SK-N-DZ (cell line): ENCODE measurements at regions not wholly inside any gene's neighbourhood (a gene's known extent, or its start where the extent isn't known, plus 50 kb on each side); places are given as distances from the start of the nearest gene placed in this dataset.
"Not testable (repeated sequence)": the region's sequence is repeated elsewhere in the genome, so short reads cannot be mapped to it uniquely, and the experiment has no call there.

Experiments
- DNase-seq: peaks from one replicate; pipeline ENCODE4 v3.0.0-alpha.2; 2015; ENCODE audit warnings: low spot score

GRCh38 chr11:69205743-69206612, 50.2 kb downstream of the SMIM38 start:
- DNase-seq = no peak

GRCh38 chr11:69206613-69206965, 50.9 kb downstream of the SMIM38 start:
- not testable (repeated sequence) for DNase-seq

- no peak for DNase-seq
Measured at GRCh38 chr11:69207165-69207889, 51.6 kb downstream of the SMIM38 start.

GRCh38 chr11:69208190-69209037, 52.7 kb downstream of the SMIM38 start:
- DNase-seq = no peak

- DNase-seq = no peak
Measured at GRCh38 chr11:69209038-69209350, 53.3 kb downstream of the SMIM38 start.

GRCh38 chr11:69209421-69210309, 53.9 kb downstream of the SMIM38 start:
- no peak for DNase-seq

- DNase-seq = no peak
Measured at GRCh38 chr11:69210310-69211035, 54.7 kb downstream of the SMIM38 start.

- no peak for DNase-seq
Measured at GRCh38 chr11:69211540-69211919, 55.8 kb downstream of the SMIM38 start.

- DNase-seq = peak; percentile 76
Measured at GRCh38 chr11:69211920-69212797, 56.4 kb downstream of the SMIM38 start.

GRCh38 chr11:69212798-69213110, 57.0 kb downstream of the SMIM38 start:
- DNase-seq = no peak

GRCh38 chr11:69213316-69213715, 57.6 kb downstream of the SMIM38 start:
- no peak for DNase-seq

- no peak for DNase-seq
Measured at GRCh38 chr11:69213964-69214363, 58.2 kb downstream of the SMIM38 start.

GRCh38 chr11:69215216-69215615, 59.5 kb downstream of the SMIM38 start:
- DNase-seq = no peak

- DNase-seq = no peak
Measured at GRCh38 chr11:69215784-69216415, 60.2 kb downstream of the SMIM38 start.

GRCh38 chr11:69216647-69217051, 60.9 kb downstream of the SMIM38 start:
- no peak for DNase-seq

GRCh38 chr11:69217276-69218105, 61.8 kb downstream of the SMIM38 start:
- no peak for DNase-seq

GRCh38 chr11:69218271-69218682, 62.5 kb downstream of the SMIM38 start:
- DNase-seq = no peak
